Stomach (tissue), 8 donors: ENCODE measurements at regions not wholly inside any gene's neighbourhood (a gene's known extent, or its start where the extent isn't known, plus 50 kb on each side); places are given as distances from the start of the nearest gene placed in this dataset.
A peak's percentile ranks its signal among the peaks of the same experiment; 100 is the strongest.

ENCODE experiments used
- DNase-seq, 2 donors: peaks; one replicate each; pipeline versions ENCODE4 v3.0.0 to v3.0.0-alpha.2; 2013 to 2019
- H3K27ac ChIP-seq, 5 donors: fragments of 200-600 bp in 4 of 5; sonication (generic) in 4 of 5; one replicate each; pipeline ENCODE4 v1.5.1; 2013 to 2019; ENCODE audit warnings: mild to moderate bottlenecking in 1 of 5, moderate library complexity in 1 of 5
- H3K27me3 ChIP-seq, 3 donors: fragments of 200-600 bp; sonication (generic); one replicate each; pipeline ENCODE4 v1.5.1; 2017 to 2019; ENCODE audit warnings: mixed run types in 1 of 3
- H3K36me3 ChIP-seq, 4 donors: fragments of 200-600 bp; sonication (generic); 1 replicate in 3 of 4; 2 replicates in 1 of 4; pipeline ENCODE4 v1.5.1; 2016 to 2019
- H3K4me1 ChIP-seq, 4 donors: fragments of 200-600 bp; sonication (generic); one replicate each; pipeline ENCODE4 v1.5.1; 2016 to 2019
- H3K4me3 ChIP-seq, 4 donors: fragments of 200-600 bp; sonication (generic) in 3 of 4; one replicate each; pipeline ENCODE4 v1.5.1; 2016 to 2019; ENCODE audit warnings: mild to moderate bottlenecking in 1 of 4
- H3K9me3 ChIP-seq, 4 donors: fragments of 200-600 bp; sonication (generic); one replicate each; pipeline ENCODE4 v1.5.1; 2016 to 2019
- EP300 ChIP-seq: sonication (generic); formaldehyde crosslinking; IDR thresholded peaks from one replicate; pipeline ENCODE4 v1.6.1; 2017; ENCODE audit warnings: antibody characterized with exemption
- POLR2A ChIP-seq, 4 donors: fragments of 450-650 bp; IDR thresholded peaks; one replicate each; pipeline ENCODE4 v1.6.1; 2016; ENCODE audit warnings: antibody characterized with exemption in 4 of 4, control low read depth in 2 of 4, mild to moderate bottlenecking in 1 of 4, moderate library complexity in 1 of 4
- POLR2AphosphoS5 ChIP-seq, 3 donors: sonication (generic); formaldehyde crosslinking; IDR thresholded peaks; one replicate each; pipeline ENCODE4 v1.6.1; 2016; ENCODE audit warnings: antibody characterized with exemption in 3 of 3
- WGBS, 5 donors: extraction: QIAGEN DNeasy Blood & Tissue Kit in 3 of 5; methylation state at CpG; one replicate each; pipeline versions ENCODE4 v1.1.5 to v1.1.7; 2013 to 2018; 5-methylcytosine and 5-hydroxymethylcytosine counted together
- intact Hi-C: fragments of 100-400 bp; cut with DNase I; formaldehyde crosslinking; loops from one replicate; pipeline ENCODE4 v1.15.1; 2023; ENCODE audit warnings: low total_unique reads
- TF ChIP-seq, protein P1 (sequence below), 7 experiments: fragments of 450-650 bp in 4 of 7; fragments of 200-600 bp in 3 of 7; sonication (generic) in 3 of 7; IDR thresholded peaks; one replicate each; pipeline ENCODE4 v1.5.1; 2016 to 2019; ENCODE audit warnings: antibody characterized with exemption in 7 of 7, control low read depth in 2 of 7, mild to moderate bottlenecking in 1 of 7
- donor health status: healthy with polysubstance abuse.
- donor health status: Bipolar disorder and iron deficiency.
- donor health status: healthy.

DNA sequence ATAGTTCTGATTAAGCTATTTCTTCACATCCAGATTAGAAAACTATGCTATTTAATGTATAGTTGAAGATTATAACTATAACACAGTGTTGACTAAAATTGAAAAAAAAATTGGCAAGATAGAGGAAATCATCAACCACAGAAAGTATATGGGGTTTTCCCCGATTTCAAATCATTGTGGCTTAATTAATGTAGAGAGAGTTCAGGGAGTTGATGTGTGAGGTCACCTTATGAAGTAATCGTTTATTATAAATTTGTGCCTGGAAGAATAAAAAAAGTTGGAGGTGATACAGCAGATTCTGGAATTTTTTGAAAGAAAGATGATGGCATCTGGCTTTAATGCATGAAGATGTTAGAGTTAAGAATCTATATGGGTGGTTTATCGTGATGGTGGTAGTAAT is 84.3 kb downstream of the PTGS2 start:
- TF ChIP-seq POLR2A (IDR thresholded peaks at IDR 0.05) (no peak), EP300 (no peak), POLR2AphosphoS5 (IDR thresholded peaks at IDR 0.05) (no peak)
- TF ChIP-seq, protein P1, sequence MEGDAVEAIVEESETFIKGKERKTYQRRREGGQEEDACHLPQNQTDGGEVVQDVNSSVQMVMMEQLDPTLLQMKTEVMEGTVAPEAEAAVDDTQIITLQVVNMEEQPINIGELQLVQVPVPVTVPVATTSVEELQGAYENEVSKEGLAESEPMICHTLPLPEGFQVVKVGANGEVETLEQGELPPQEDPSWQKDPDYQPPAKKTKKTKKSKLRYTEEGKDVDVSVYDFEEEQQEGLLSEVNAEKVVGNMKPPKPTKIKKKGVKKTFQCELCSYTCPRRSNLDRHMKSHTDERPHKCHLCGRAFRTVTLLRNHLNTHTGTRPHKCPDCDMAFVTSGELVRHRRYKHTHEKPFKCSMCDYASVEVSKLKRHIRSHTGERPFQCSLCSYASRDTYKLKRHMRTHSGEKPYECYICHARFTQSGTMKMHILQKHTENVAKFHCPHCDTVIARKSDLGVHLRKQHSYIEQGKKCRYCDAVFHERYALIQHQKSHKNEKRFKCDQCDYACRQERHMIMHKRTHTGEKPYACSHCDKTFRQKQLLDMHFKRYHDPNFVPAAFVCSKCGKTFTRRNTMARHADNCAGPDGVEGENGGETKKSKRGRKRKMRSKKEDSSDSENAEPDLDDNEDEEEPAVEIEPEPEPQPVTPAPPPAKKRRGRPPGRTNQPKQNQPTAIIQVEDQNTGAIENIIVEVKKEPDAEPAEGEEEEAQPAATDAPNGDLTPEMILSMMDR (IDR thresholded peaks at IDR 0.05): no peak
- H3K27me3 ChIP-seq: no peaks in the 10 kb centered on the region
- no peaks in the 10 kb centered on the region for H3K36me3 ChIP-seq
- peaks cover 0 to 12% (median 3%) of the 10 kb centered on the region in 4 donors for H3K9me3 ChIP-seq
- WGBS, 5 donors: 64 to 78% (median 72%) methylated on average over 3 of the region's 3 CpGs
- no peak for DNase-seq
- no peaks in the 10 kb centered on the region for H3K4me1 ChIP-seq
- H3K27ac ChIP-seq: no peak overlapping the region
- intact Hi-C loops: no loop called here
- no peak overlapping the region for H3K4me3 ChIP-seq

- peaks cover 0 to 5% (median 4%) of the 10 kb centered on the region in 4 donors for H3K9me3 ChIP-seq
- peak in 1 of 3 donors; percentile 5 for TF ChIP-seq POLR2AphosphoS5 (IDR thresholded peaks at IDR 0.05)
- TF ChIP-seq EP300: no peak
- TF ChIP-seq, protein P1 (IDR thresholded peaks at IDR 0.05): no peak
- no peak overlapping the region for H3K4me3 ChIP-seq
- intact Hi-C loops: no loop called here
- DNase-seq: peak in 1 of 2 donors; percentile 60
- no peak overlapping the region for H3K27ac ChIP-seq
- 34 to 52% (median 50%) methylated on average over 5 of the region's 5 CpGs for WGBS, 5 donors
- no peaks in the 10 kb centered on the region for H3K27me3 ChIP-seq
- H3K36me3 ChIP-seq: no peaks in the 10 kb centered on the region
- peaks cover 0 to 19% (median 1%) of the 10 kb centered on the region in 4 donors for H3K4me1 ChIP-seq
Observed at GRCh38 chr1:186578325-186579016, 101.8 kb downstream of the PTGS2 start.

GRCh38 chr1:186577633-186578032 is 102.6 kb downstream of the PTGS2 start:
- no peaks in the 10 kb centered on the region for H3K9me3 ChIP-seq
- WGBS, 5 donors: 84 to 96% (median 95%) methylated on average over 3 of the region's 3 CpGs
- H3K36me3 ChIP-seq: no peaks in the 10 kb centered on the region
- no peak for DNase-seq
- H3K4me1 ChIP-seq: peaks cover 0 to 19% (median 1%) of the 10 kb centered on the region in 4 donors
- H3K27me3 ChIP-seq: no peaks in the 10 kb centered on the region
- TF ChIP-seq POLR2A (IDR thresholded peaks at IDR 0.05) (no peak), EP300 (no peak), POLR2AphosphoS5 (IDR thresholded peaks at IDR 0.05) (no peak)
- TF ChIP-seq, protein P1 (IDR thresholded peaks at IDR 0.05): no peak
- H3K27ac ChIP-seq: no peak overlapping the region
- intact Hi-C loops: no loop called here
- no peak overlapping the region for H3K4me3 ChIP-seq

DNA sequence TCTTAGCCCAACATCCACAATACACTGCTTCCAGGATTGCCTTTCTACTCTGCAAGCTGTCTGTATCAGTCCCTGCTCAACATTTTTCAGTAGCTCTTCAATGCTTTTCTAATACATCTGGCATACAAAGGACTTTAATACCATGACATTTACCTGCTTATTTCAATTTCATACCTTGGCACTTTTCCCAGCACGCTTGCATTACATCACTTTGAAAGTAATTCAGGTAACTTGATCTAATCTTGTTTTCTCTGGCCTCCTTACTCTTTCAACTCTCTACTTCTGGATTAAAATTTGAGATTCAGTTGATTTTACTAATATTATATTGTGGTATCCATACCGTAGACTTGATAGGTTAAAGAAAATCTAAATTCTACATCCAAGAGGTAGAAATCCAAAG is 103.0 kb downstream of the PTGS2 start:
- Histone ChIP-seq H3K27ac (no peak overlapping the region), H3K27me3 (no peaks in the 10 kb centered on the region), H3K4me1 (peaks cover 0 to 19% (median 1%) of the 10 kb centered on the region in 4 donors), H3K36me3 (no peaks in the 10 kb centered on the region), H3K9me3 (no peaks in the 10 kb centered on the region), H3K4me3 (no peak overlapping the region)
- peak in 1 of 2 donors; percentile 64 for DNase-seq
- WGBS, 5 donors: 34 to 68% (median 58%) methylated on average over 2 of the region's 2 CpGs
- no peak for TF ChIP-seq EP300
- intact Hi-C loops: no loop called here

- Histone ChIP-seq H3K4me1 (peaks cover 0 to 19% (median 1%) of the 10 kb centered on the region in 4 donors), H3K9me3 (no peaks in the 10 kb centered on the region), H3K36me3 (no peaks in the 10 kb centered on the region), H3K27me3 (no peaks in the 10 kb centered on the region), H3K27ac (no peak overlapping the region), H3K4me3 (no peak overlapping the region)
- TF ChIP-seq, protein P1 (IDR thresholded peaks at IDR 0.05): no peak
- no peak for TF ChIP-seq POLR2A (IDR thresholded peaks at IDR 0.05)
- no peak for TF ChIP-seq POLR2AphosphoS5 (IDR thresholded peaks at IDR 0.05)
- no peak for TF ChIP-seq EP300
- intact Hi-C loops: no loop called here
- peak in 1 of 2 donors; percentile 13 for DNase-seq
Observed at GRCh38 chr1:186575348-186575747, 104.9 kb downstream of the PTGS2 start.
